Body of pancreas (tissue), 4 donors: ENCODE measurements at regions not wholly inside any gene's neighbourhood (a gene's known extent, or its start where the extent isn't known, plus 50 kb on each side); places are given as distances from the start of the nearest gene placed in this dataset.

Experiments used
- CTCF ChIP-seq, 7 experiments: fragments of 450-650 bp in 4 of 7; fragments of 200-600 bp in 3 of 7; sonication (generic) in 3 of 7; IDR thresholded peaks; one replicate each; pipeline ENCODE4 v1.5.1; 2016 to 2019; ENCODE audit warnings: antibody characterized with exemption in 7 of 7
- POLR2A ChIP-seq, 3 donors: fragments of 450-650 bp; IDR thresholded peaks; one replicate each; pipeline ENCODE4 v1.6.1; 2016; ENCODE audit warnings: antibody characterized with exemption in 3 of 3, mild to moderate bottlenecking in 2 of 3

GRCh38 chr1:244305776-244306341 lies 145.8 kb downstream of the ADSS2 start:
- TF ChIP-seq CTCF (IDR thresholded peaks at IDR 0.05) = no peak
- no peak for TF ChIP-seq POLR2A (IDR thresholded peaks at IDR 0.05)
